H1 (cell line): ENCODE measurements at regions not wholly inside any gene's neighbourhood (a gene's known extent, or its start where the extent isn't known, plus 50 kb on each side); places are given as distances from the start of the nearest gene placed in this dataset.

Experiments used
- CTCF ChIA-PET: fragments of 300-600 bp; sonication (Branson Sonifier 250); formaldehyde crosslinking; loops from one replicate; lab custom pipeline; 2021; ENCODE audit not compliant: partially characterized antibody; lab: Charles Lee
- POLR2A ChIA-PET: fragments of 300-600 bp; sonication (Branson Sonifier 250); formaldehyde crosslinking; loops from one replicate; lab custom pipeline; 2021; ENCODE audit warnings: inconsistent platforms; ENCODE audit not compliant: partially characterized antibody; lab: Charles Lee
- DNase-seq, 2 experiments: peaks; one replicate each; pipeline versions ENCODE4 v3.0.0 to v3.0.0-alpha.2; 2010 to 2022; ENCODE audit warnings: low spot score in 2 of 2, low read depth in 1 of 2, mixed read lengths in 1 of 2
- FAIRE-seq: peaks from 2 replicates; lab custom pipeline; 2011; peaks lifted over from hg19 to GRCh38; lab: Jason Lieb, UNC
- H2AFZ ChIP-seq: 2 replicates; pipeline ENCODE4 v1.8.1; 2012; ENCODE audit warnings: low read length, inconsistent platforms
- H2AK5ac ChIP-seq: 2 replicates; pipeline ENCODE4 v1.6.1; 2013; ENCODE audit warnings: low read depth, low read length
- H2BK120ac ChIP-seq: replicated peaks from 2 replicates; pipeline ENCODE3; 2013; ENCODE audit warnings: low read depth, low read length, inconsistent platforms
- H2BK12ac ChIP-seq: 2 replicates; pipeline ENCODE4 v1.6.1; 2013; ENCODE audit warnings: low read depth, low read length
- H2BK15ac ChIP-seq: 2 replicates; pipeline ENCODE4 v1.6.1; 2013; ENCODE audit warnings: low read length
- H2BK20ac ChIP-seq: 2 replicates; pipeline ENCODE4 v1.6.1; 2013; ENCODE audit warnings: low read length
- H2BK5ac ChIP-seq: 2 replicates; pipeline ENCODE4 v1.6.1; 2013; ENCODE audit warnings: low read depth, low read length
- H3K14ac ChIP-seq: 2 replicates; pipeline ENCODE4 v1.6.1; 2013; ENCODE audit warnings: inconsistent platforms; ENCODE audit not compliant: insufficient read length
- H3K18ac ChIP-seq: 2 replicates; pipeline ENCODE4 v1.6.1; 2013; ENCODE audit warnings: low read length; ENCODE audit errors: extremely low read depth
- H3K23ac ChIP-seq: 2 replicates; pipeline ENCODE4 v1.6.1; 2013; ENCODE audit warnings: inconsistent platforms; ENCODE audit not compliant: insufficient read length
- H3K23me2 ChIP-seq: 2 replicates; pipeline ENCODE4 v1.6.1; 2013; ENCODE audit warnings: low read depth, low read length
- H3K27ac ChIP-seq: 2 replicates; pipeline ENCODE4 v1.6.1; 2011; ENCODE audit warnings: low read depth, low read length, inconsistent platforms
- H3K27me3 ChIP-seq, 4 experiments: replicated peaks in 1 of 4; 1 replicate in 1 of 4; 2 replicates in 3 of 4; pipeline versions ENCODE4 v1.6.1 to v1.8.1; 2011 to 2013; ENCODE audit warnings: low read length in 3 of 4, mild to moderate bottlenecking in 3 of 4, inconsistent platforms in 2 of 4, mixed read lengths in 2 of 4, moderate library complexity in 1 of 4; ENCODE audit not compliant: control insufficient read depth in 3 of 4, insufficient read depth in 3 of 4; ENCODE audit errors: extremely low read depth in 1 of 4
- H3K36me3 ChIP-seq, 4 experiments: 2 replicates each; pipeline versions ENCODE4 v1.6.1 to v1.8.1; 2011 to 2013; ENCODE audit warnings: mild to moderate bottlenecking in 4 of 4, low read length in 3 of 4, moderate library complexity in 2 of 4, control low read depth in 1 of 4, inconsistent platforms in 1 of 4; ENCODE audit not compliant: insufficient read depth in 4 of 4, control insufficient read depth in 2 of 4
- H3K4ac ChIP-seq: replicated peaks from 2 replicates; pipeline ENCODE3; 2013; ENCODE audit warnings: low read length, low read depth, mixed read lengths, inconsistent platforms; ENCODE audit not compliant: insufficient read length
- H3K4me1 ChIP-seq, 4 experiments: replicated peaks in 1 of 4; 1 replicate in 1 of 4; 2 replicates in 3 of 4; pipeline versions ENCODE4 v1.6.1 to v1.8.1; 2011 to 2013; ENCODE audit warnings: low read length in 3 of 4, inconsistent platforms in 2 of 4, mixed read lengths in 1 of 4; ENCODE audit not compliant: insufficient read depth in 4 of 4, control insufficient read depth in 3 of 4
- H3K4me2 ChIP-seq, 2 experiments: 2 replicates each; pipeline versions ENCODE4 v1.6.1 to v1.8.1; 2011 to 2013; ENCODE audit warnings: low read depth in 2 of 2, low read length in 2 of 2, control low read depth in 1 of 2, inconsistent platforms in 1 of 2, mild to moderate bottlenecking in 1 of 2; ENCODE audit not compliant: insufficient read depth in 1 of 2
- H3K4me3 ChIP-seq, 4 experiments: fragments of 200-600, 300-600 bp in 1 of 4; sonication (generic), shearing (Covaris generic), sonication (Bioruptor Twin) in 1 of 4; 2 replicates each; pipeline versions ENCODE4 v1.5.1 to v1.8.1; 2011 to 2016; ENCODE audit warnings: low read length in 4 of 4, low read depth in 3 of 4, control low read depth in 2 of 4, inconsistent platforms in 2 of 4, mild to moderate bottlenecking in 2 of 4, mixed read lengths in 1 of 4, moderate library complexity in 1 of 4; ENCODE audit not compliant: insufficient read depth in 2 of 4; ENCODE audit errors: extremely low read depth in 1 of 4
- H3K56ac ChIP-seq: replicated peaks from 2 replicates; pipeline ENCODE3; 2013; ENCODE audit warnings: low read depth, mild to moderate bottlenecking, mixed read lengths, low read length, inconsistent platforms; ENCODE audit not compliant: insufficient read length
- H3K79me1 ChIP-seq: 2 replicates; pipeline ENCODE4 v1.6.1; 2013; ENCODE audit warnings: low read depth, low read length, control low read depth
- H3K79me2 ChIP-seq, 2 experiments: 2 replicates each; pipeline versions ENCODE4 v1.6.1 to v1.8.1; 2012 to 2013; ENCODE audit warnings: low read length in 2 of 2, mild to moderate bottlenecking in 2 of 2, inconsistent platforms in 1 of 2; ENCODE audit not compliant: insufficient read depth in 2 of 2, control insufficient read depth in 1 of 2
- H3K9ac ChIP-seq, 4 experiments: replicated peaks in 1 of 4; 1 replicate in 1 of 4; 2 replicates in 3 of 4; pipeline versions ENCODE4 v1.6.1 to v1.8.1; 2011 to 2013; ENCODE audit warnings: low read depth in 3 of 4, low read length in 3 of 4, control low read depth in 2 of 4, mild to moderate bottlenecking in 2 of 4, moderate library complexity in 2 of 4, inconsistent platforms in 1 of 4; ENCODE audit errors: extremely low read depth in 1 of 4
- H3K9me3 ChIP-seq, 2 experiments: 2 replicates each; pipeline versions ENCODE4 v1.6.1 to v1.8.1; 2012 to 2013; ENCODE audit warnings: mild to moderate bottlenecking in 2 of 2, moderate library complexity in 2 of 2, control low read depth in 1 of 2, inconsistent platforms in 1 of 2, low read depth in 1 of 2, low read length in 1 of 2, mixed read lengths in 1 of 2; ENCODE audit not compliant: insufficient read depth in 2 of 2
- H4K20me1 ChIP-seq, 2 experiments: replicated peaks in 1 of 2; 2 replicates each; pipeline versions ENCODE3 to v1.8.1; 2011 to 2013; ENCODE audit warnings: inconsistent platforms in 2 of 2, low read length in 2 of 2, mild to moderate bottlenecking in 1 of 2; ENCODE audit not compliant: insufficient read depth in 2 of 2, control insufficient read depth in 1 of 2
- H4K5ac ChIP-seq: 2 replicates; pipeline ENCODE4 v1.6.1; 2013; ENCODE audit warnings: low read length, low read depth, mixed read lengths, inconsistent platforms; ENCODE audit not compliant: insufficient read length
- H4K8ac ChIP-seq: 2 replicates; pipeline ENCODE4 v1.8.0; 2013; ENCODE audit warnings: mild to moderate bottlenecking, moderate library complexity, low read length, inconsistent platforms; ENCODE audit not compliant: insufficient read depth; ENCODE audit errors: extremely low read depth
- H4K91ac ChIP-seq: replicated peaks from 2 replicates; pipeline ENCODE3; 2013; ENCODE audit warnings: low read length, mixed read lengths, inconsistent platforms; ENCODE audit not compliant: insufficient read length
- CBX8 ChIP-seq: fragments of 300-800, 300-1000 bp; sonication (generic); IDR thresholded peaks from 2 replicates; pipeline ENCODE4 v1.7.1; 2016; ENCODE audit warnings: low read depth, low read length, borderline replicate concordance
- RAD21 ChIP-seq, 2 experiments: IDR thresholded peaks in 1 of 2; conservative IDR thresholded peaks in 1 of 2; 2 replicates each; pipeline ENCODE4 v1.6.1; 2011; ENCODE audit warnings: low read depth in 2 of 2, low read length in 2 of 2, improper control_type of control experiment in 1 of 2, inconsistent platforms in 1 of 2, mild to moderate bottlenecking in 1 of 2, moderate library complexity in 1 of 2
- WGBS, 2 experiments: shearing (Covaris generic) in 1 of 2; methylation state at CpG; one replicate each; pipeline versions ENCODE4 v1.1.6 to v1.1.7; 2013 to 2015; ENCODE audit warnings: low lambda C conversion rate in 2 of 2, mixed read lengths in 2 of 2, inconsistent platforms in 1 of 2, low coverage in 1 of 2, missing lambda C conversion rate in 1 of 2; ENCODE audit not compliant: insufficient replicate concordance in 2 of 2, insufficient coverage in 1 of 2, insufficient read length in 1 of 2; ENCODE audit errors: extremely low coverage in 1 of 2, missing lambda C conversion rate in 1 of 2; 5-methylcytosine and 5-hydroxymethylcytosine counted together

DNA sequence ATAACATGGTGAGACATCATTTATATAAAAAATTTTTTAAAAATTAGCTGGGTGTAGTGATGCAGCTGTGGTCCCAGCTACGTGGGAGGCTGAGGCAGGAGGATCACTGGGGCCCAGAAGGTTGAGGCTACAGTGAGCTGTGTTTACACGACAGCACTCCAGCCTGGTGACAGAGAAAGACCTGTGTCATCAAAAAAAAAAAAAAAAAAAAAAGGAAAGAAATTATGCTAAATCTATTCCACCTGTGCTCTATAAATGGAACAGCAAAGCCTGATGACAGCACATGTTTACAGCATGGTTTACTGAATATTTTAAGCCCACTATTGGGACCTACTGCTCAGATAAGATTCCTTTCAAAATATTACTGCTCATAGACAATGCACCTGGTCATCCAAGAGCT, 217.6 kb downstream of the PRDM2 start:
- no peak overlapping the region for H3K56ac ChIP-seq
- H2BK120ac ChIP-seq, result no peak overlapping the region
- ChIA-PET CTCF (interaction anchor here (1.5 kb wide), 1 partner anchor 104 kb away, joined by 3 read pairs; no protein-coding TSS in a partner anchor), POLR2A (no interaction called here)
- no peak overlapping the region for H3K14ac ChIP-seq
- TF ChIP-seq RAD21 (IDR thresholded peaks at IDR 0.05 in 1 of 2, conservative IDR thresholded peaks at IDR 0.05 in 1 of 2; ENCODE audit: low read depth in 2 of 2, low read length in 2 of 2) (no peak), CBX8 (no peak)
- H2AFZ ChIP-seq, result no peak overlapping the region
- H4K5ac ChIP-seq, result no peak overlapping the region
- no peak for DNase-seq
- H3K36me3 ChIP-seq, result no peaks in the 10 kb centered on the region
- no peaks in the 10 kb centered on the region for H3K79me2 ChIP-seq
- H3K23me2 ChIP-seq, result no peaks in the 10 kb centered on the region
- no peak overlapping the region for H4K8ac ChIP-seq
- peaks cover 0 to 2% (median 0%) of the 10 kb centered on the region in 4 experiments; a peak in 1 of 7 replicates for H3K4me1 ChIP-seq
- H3K4ac ChIP-seq, result no peak overlapping the region
- peaks cover 0 to 1% (median 0%) of the 10 kb centered on the region in 4 experiments; a peak in 1 of 7 replicates for H3K27me3 ChIP-seq
- H2BK20ac ChIP-seq, result no peak overlapping the region
- no peak overlapping the region for H3K9ac ChIP-seq
- no peak overlapping the region for H3K4me2 ChIP-seq
- H2AK5ac ChIP-seq, result no peak overlapping the region
- H3K27ac ChIP-seq, result no peak overlapping the region
- 71% methylated on average over 2 of the region's 2 CpGs; no CpG with 5 or more reads in 1 of the 2 experiments for WGBS, 2 experiments
- no peak overlapping the region for H3K4me3 ChIP-seq
- no peaks in the 10 kb centered on the region for H3K79me1 ChIP-seq
- no peak overlapping the region for H2BK12ac ChIP-seq
- no peak overlapping the region for H4K91ac ChIP-seq
- H4K20me1 ChIP-seq, result no peaks in the 10 kb centered on the region
- peaks cover 15 to 24% of the 10 kb centered on the region in 2 experiments; a peak in 3 of 4 replicates for H3K9me3 ChIP-seq
- H3K23ac ChIP-seq, result no peak overlapping the region
- H2BK15ac ChIP-seq, result no peak overlapping the region
- H2BK5ac ChIP-seq, result no peak overlapping the region
- no peak for FAIRE-seq
- H3K18ac ChIP-seq, result no peak overlapping the region
